ENCODE measurements at regions not wholly inside any gene's neighbourhood (a gene's known extent, or its start where the extent isn't known, plus 50 kb on each side); places are given as distances from the start of the nearest gene placed in this dataset.

DNA sequence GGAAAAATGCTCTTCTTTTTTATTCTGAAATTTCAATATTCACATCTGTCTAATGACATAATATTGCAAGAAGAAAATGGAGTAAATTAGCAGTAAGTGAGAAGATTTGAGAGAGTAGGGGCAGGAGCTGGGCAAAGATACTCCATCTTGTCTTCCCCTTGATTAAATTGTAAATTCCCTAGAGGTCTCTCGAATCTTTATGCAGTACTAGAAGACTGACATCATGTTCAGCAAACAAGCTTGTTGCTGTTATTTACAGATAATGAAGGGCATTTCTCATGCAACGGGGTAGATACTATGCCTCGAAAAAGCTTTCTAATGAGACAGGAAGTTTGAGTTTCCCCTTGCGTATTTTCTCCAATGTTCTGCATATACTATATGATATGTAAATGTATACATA, 306.9 kb upstream of the PTCHD4 start:
- no peak overlapping the region for H2BK20ac ChIP-seq (ENCODE audit: low read depth, low read length, poor library complexity, severe bottlenecking)
- Mint-ChIP-seq H3K36me3 (ENCODE audit: insufficient read depth in 1 of 3, low read depth in 3 of 3) (peaks cover 0 to 8% (median 3%) of the 10 kb centered on the region in 3 experiments; a peak in 5 of 7 replicates), H3K4me3 (no peak overlapping the region), H3K27me3 (ENCODE audit: low read depth) (no peaks in the 10 kb centered on the region), H3K9me3 (peaks cover 8 to 10% of the 10 kb centered on the region in 2 experiments), H3K4me1 (peaks cover 0 to 3% of the 10 kb centered on the region in 2 experiments; a peak in 1 of 4 replicates), H3K27ac (no peak overlapping the region)
- H4K5ac ChIP-seq (ENCODE audit: insufficient read length, low read depth, low read length): no peak overlapping the region
- H2BK15ac ChIP-seq (ENCODE audit: low read depth, low read length): no peak overlapping the region
- H3K4ac ChIP-seq (ENCODE audit: low read depth, low read length): no peak overlapping the region
- H2AFZ ChIP-seq (ENCODE audit: low read length): no peak overlapping the region
- H3T11ph ChIP-seq (ENCODE audit: low read length): no peak overlapping the region
- no peaks in the 10 kb centered on the region for H3K4me1 ChIP-seq (ENCODE audit: insufficient read depth, low read length)
- DNase-seq: no peak
- H3K9ac ChIP-seq (ENCODE audit: extremely low read depth, insufficient read length, low read length): no peak overlapping the region
- H4K91ac ChIP-seq (ENCODE audit: insufficient read length, low read depth, low read length): no peak overlapping the region
- H2BK12ac ChIP-seq (ENCODE audit: insufficient read length, low read depth, low read length): no peak overlapping the region
- H3K4me2 ChIP-seq (ENCODE audit: insufficient read depth, insufficient read length, low read length): no peak overlapping the region
- H3K27ac ChIP-seq (ENCODE audit: insufficient read length, low read depth, low read length): no peak overlapping the region
- no peaks in the 10 kb centered on the region for H3K23me2 ChIP-seq (ENCODE audit: insufficient read length, low read depth, low read length, poor library complexity, severe bottlenecking)
- H2AK5ac ChIP-seq (ENCODE audit: insufficient read length, low read length): no peak overlapping the region
- no CpG with 5 or more reads among the region's 4 CpGs for WGBS (ENCODE audit: extremely low coverage, insufficient read length, low lambda C conversion rate)
- no peak overlapping the region for H3K14ac ChIP-seq (ENCODE audit: insufficient read depth, low read length)
- no peak overlapping the region for H2BK5ac ChIP-seq (ENCODE audit: insufficient read length, low read length)
- no peak overlapping the region for H4K8ac ChIP-seq (replicated peaks; ENCODE audit: insufficient read length, low read depth, low read length)
- no peak overlapping the region for H3K56ac ChIP-seq (ENCODE audit: insufficient read length, low read depth, low read length)
- H3K23ac ChIP-seq (ENCODE audit: insufficient read length, low read depth, low read length): no peak overlapping the region
- no peak overlapping the region for H2BK120ac ChIP-seq (ENCODE audit: low read depth, low read length, poor library complexity, severe bottlenecking)
- peaks cover 10% of the 10 kb centered on the region for H3K9me3 ChIP-seq (ENCODE audit: control insufficient read depth, low read depth, low read length)
- H4K20me1 ChIP-seq (ENCODE audit: control insufficient read depth, insufficient read depth, insufficient read length): no peaks in the 10 kb centered on the region
- H3K79me2 ChIP-seq (ENCODE audit: insufficient read depth, low read length): no peaks in the 10 kb centered on the region
- H3K27me3 ChIP-seq (ENCODE audit: insufficient read depth, low read length): no peaks in the 10 kb centered on the region
- no peaks in the 10 kb centered on the region for H3K79me1 ChIP-seq (ENCODE audit: insufficient read depth, low read depth, low read length, poor library complexity, severe bottlenecking)
- TF ChIP-seq CTCF (conservative IDR thresholded peaks at IDR 0.05): no peak
- no peak overlapping the region for H3K18ac ChIP-seq (ENCODE audit: insufficient read length, low read depth, low read length)

Data from H9 (cell line).